Smooth muscle cell of the brain vasculature (primary cell): ENCODE measurements at regions not wholly inside any gene's neighbourhood (a gene's known extent, or its start where the extent isn't known, plus 50 kb on each side); places are given as distances from the start of the nearest gene placed in this dataset.

ENCODE experiments used
- DNase-seq: peaks from one replicate; pipeline ENCODE4 v3.0.0-alpha.2; 2012; ENCODE audit warnings: low read depth, low spot score

DNA sequence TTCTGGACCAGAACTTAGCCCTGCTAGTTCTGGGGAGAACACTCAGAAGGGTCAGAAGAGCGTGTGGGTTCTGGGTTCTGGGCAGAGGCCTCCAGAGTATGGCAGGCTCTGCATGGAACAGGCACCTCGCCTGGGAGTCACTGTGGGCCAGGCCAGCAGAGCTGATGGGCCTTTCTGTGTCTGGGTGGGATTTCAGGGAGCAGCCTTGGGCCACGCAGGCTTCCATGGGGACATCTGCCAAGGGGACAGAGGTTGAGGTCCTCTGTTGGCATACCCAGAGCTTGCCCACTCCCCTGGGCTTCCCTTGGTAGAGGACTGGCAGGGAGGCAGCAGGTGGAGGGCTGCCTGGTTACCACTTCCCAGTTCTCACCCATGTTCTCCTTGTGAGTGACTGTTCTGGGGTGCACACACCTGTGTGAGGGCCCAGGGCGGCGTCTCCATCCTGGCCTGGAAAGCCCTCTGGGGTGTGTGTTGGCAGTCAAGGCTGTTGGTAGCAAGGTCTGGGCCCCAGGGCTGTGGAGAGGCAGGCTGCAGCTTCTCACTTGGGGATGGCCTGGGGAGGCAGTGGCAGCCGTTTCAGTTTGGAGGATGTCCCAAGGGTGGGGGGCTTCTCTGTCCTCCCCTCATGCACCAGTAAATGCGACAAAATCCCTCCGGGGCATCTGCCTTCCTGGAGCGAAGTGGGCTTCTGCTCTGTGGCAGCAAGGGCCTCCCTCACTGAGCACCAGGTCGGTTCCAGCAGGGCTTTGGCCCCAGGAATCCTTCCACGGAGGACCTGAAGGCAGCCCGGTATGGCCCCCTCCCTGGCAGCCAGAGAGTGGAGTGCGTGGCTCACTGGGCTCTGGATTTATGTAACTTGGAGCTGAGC lies 74.6 kb upstream of the HDAC4 start:
- DNase-seq = no peak

DNA sequence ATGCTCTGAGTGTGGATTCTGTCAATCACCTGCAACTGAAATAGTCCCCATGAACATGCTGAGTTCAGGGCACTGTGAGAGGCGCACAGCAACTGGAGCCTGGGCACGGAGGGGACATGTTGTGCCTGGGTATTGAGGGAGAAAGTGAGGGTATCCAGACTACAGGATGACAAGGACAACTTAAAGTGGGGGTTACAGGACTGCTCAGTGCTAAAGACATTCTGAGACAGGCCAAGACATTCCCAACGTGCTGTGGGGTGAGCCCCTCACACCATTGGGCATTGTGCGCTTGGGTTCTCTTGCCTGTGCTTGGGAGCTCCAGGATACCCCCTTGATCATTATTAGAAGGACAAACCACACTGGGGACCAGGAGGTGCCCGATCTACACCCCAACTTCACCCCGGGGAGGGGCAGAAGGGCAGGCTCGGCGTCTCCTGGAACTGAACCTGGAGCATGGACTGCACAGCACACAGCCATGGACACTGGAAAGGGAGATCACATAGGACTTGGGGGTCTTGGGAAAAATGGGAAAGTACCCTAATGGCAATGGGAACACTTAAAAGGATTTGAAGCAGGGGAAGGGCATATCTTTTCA lies 72.5 kb upstream of the HDAC4 start:
- DNase-seq = no peak

DNA sequence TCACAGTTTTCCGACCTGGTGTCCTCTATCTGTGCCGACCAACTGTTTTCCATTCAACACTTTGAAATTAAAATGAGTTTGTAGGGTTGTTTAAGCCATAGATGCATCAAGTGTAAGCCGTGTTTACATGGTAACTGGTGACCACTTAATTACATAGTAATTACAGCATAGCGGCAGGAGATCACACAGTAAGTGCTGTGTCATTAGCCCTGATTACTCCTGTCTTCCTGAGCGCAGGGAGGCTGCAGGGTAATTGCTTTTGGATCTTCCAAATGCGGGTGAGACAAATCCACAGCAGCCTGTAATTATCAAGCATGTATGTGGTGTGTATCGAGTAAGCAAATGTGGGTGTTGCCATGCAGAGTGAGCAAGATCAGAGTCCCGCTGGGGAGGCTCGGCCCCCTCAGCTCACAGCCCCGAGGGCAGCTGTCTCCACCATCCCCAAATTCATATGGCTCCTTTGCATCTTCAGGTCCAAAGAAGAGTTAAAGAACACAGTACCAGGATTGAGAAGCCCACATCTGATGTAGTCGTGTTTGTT lies 71.5 kb upstream of the HDAC4 start:
- DNase-seq = no peak

DNA sequence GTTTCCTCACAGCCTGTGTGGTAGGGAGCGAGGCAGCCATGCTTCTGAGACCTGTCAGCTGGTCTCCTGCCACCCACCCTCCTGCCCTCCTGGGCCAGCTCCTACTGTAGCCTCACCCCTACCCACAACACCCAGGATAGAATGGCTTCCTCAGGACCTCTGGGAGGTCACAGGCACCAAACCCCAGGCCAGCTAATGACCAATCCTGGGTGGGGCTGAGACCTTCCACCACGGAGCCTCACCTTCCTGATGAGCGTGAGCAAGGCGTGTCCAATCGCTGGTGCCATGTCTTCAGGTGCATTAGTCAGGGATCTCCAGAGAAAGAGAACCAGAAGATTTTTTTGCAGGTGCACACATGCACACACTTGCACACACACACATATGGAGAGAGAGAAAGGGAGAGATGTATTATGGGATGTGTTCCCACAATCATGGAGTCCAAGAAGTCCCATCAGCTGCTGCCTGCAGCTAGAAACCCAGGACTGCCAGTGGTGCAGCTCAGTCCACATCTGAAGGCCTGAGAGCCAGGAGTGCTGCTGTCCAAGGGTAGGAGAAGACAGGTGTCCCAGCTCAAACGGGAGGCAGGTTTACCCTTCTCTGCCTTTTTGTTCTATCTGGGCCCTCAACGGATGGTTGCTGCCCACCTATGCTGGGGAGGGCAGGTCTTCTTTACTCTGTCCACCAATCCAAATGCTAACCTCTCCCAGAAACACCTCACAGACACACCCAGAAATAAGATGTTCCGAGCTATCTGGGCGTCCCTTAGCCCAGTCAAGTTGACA lies 70.4 kb upstream of the HDAC4 start:
- DNase-seq = no peak

DNA sequence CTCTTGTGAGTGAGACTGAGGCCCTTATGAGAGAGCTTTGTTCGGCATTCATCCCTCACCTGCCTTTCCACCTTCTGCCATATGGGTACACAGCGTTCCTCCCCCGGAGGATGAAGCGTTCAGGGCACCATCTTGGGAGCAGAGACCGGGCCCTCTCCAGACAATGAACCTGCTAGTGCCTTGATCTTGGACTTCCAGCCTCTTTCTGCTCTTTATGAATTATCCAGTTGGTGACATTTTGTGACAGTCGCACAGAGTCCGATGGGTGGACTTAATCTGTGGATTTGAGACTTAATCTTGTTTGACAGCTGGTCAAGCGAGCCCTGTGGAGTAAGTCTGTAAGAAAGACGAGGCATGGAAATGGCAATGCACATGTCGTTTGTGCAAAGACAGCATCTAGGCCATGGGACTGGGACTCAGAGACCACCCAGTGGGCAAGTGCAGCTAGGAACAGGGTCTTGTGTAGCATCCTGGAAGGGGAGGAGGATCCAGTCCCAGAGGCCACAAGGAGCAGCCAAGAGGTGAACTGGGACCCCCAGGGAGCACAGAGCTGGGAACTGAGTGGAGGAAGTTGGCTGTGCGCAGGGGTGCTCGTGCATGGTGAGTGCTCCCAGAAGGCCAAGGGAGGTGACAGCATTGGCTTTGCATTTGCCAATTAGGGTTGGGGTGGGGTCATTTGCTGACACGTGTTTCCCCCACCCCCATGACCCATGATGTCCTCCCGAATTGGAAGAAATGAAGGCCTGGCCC lies 69.5 kb upstream of the HDAC4 start:
- no peak for DNase-seq

DNA sequence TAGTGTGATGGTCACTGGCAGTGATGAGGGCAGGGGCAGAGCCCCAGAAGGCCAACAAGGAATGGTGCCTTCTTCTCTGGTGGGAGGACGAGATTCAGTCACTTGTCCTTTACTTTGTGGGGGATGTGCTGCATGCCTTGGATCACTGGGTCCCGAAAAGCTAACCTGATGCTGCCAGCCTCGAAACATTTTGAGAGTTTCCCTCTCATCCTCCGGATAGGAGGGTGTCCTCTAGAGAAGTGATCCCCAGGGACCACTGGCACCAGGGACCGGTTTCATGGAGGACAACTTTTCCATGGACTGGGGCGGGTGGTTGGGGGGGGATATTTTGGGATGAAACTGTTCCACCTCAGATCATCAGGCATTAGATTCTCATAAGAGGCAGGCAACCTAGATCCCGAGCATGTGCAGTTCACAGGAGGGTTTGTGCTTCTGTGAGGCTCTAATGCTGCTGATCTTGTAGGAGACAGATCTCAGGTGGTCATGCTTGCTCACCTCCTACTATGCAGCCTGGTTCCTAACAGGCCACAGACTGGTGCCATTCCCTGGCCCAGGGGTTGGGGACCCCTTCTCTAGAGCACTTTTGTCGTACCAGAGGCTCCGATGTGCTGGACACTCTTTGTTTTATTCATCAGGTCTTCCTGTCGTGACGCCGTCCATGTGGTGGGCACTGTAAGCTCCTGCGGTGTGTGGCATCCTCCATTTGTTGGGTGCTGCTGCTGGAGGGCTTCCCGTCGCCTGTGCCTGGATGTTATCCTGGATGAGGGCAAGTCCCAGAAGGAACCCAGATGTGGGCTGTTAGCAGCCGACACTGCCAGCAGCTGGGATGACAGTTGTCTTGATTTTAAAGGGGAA lies 68.5 kb upstream of the HDAC4 start:
- DNase-seq = no peak

DNA sequence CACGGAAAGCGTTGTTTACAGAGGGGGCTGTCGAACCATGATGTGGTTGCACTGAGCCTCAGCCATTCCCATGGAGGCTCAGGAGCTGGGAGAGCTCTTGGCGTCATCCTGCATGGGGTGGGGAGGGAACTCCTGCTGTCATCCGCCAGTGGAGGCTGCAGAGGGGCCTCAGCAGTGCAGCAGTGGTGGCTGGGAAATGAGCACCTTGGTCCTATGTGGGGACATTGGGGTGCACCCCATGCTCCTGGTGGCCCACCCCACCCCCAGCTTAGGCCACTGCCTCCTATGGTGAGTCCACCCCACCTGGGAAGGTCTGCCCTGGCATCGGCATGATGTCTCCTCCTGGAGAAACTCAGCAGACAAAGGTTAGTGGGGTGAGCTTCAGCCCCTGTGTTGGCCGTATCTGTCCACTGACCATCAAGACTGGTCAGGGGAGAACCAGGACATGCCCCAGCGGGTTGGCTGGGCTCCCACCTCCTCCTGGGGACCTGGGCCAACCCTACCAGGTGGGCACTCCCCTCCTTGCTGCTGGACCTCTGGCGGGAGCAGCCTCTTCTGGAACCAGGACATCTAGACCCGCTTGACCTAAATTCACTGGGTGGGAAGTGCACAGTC lies 67.8 kb upstream of the HDAC4 start:
- DNase-seq = no peak

DNA sequence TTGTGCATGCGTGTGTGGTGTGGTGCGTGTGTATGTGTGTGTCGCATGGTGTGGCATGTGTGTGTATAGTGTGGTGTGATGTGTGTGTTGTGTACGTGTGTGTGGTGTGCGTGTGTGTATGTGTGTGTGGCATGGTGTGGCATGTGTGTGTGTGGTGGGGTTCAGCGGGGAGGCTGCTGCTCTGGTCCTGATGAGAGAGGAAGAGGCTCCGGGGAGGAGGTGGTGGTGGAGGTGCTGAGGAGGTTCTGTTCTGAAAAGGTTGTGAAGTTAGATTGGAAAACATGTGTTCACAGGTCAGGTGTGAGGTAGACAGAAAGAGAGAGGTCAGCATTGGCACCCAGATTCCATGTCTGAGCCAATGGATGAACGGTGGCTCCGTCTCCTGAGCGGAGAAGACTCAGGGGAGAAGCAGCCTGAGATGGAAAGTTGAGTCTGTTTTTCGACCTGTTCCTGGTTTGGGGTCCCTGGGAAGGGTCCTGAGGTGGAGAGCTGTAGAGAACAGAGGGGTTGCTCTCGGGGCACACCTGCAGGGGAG lies 67.2 kb upstream of the HDAC4 start:
- no peak for DNase-seq

DNA sequence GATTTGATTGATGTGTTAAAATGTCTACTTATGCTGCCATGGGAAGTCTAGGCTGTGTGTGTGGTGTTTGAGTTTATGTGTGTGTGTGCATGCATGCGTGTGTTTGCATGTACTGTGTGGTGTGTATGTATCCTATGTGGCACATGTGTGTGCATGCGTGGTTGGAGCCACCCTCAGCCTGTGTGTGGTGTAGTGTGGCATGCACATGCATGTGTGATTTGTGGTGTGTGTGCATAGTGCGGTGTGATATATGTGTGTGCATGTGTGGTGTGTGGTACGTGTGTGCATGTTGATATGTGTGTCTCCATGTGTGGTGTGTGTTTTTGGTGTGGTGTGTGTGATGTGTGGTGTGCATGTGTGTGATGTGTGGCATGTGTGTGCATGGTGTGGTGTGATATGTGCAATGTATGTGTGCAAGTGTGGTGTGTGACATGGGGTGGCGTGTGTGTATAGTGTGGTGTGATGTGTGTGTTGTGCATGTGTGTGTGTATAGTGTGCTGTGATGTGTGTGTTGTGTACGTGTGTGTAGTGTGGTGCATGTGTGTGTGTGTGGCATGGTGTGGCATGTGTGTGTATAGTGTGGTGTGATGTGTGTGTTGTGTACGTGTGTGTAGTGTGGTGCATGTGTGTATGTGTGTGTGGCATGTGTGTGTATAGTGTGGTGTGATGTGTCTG lies 66.6 kb upstream of the HDAC4 start:
- no peak for DNase-seq

DNA sequence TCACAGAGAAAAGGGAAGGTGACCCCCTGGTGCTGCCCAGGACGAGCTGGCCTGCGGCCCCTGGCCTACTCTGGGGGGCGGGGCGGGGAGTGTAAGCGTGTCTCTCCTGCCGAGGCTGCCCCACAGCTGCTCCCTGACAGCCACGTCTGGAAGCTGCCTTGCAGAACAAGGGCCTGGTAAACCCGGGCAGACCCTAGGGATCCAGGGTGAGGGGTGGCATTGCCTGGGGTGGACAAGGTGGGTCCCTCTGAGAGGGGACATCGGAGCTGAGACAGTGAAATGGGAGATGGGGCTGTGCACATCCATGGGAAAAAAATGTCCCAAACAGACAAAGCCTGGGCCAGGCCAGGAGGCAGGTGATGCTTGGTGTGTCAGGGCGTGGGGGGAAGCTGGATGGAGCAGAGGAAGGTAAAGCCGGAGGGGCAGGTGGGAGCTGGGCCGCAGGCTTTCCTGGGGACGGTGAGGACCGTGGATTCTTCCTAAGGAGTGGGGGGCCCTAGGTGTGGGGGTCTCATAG lies 66.0 kb upstream of the HDAC4 start:
- no peak for DNase-seq

DNA sequence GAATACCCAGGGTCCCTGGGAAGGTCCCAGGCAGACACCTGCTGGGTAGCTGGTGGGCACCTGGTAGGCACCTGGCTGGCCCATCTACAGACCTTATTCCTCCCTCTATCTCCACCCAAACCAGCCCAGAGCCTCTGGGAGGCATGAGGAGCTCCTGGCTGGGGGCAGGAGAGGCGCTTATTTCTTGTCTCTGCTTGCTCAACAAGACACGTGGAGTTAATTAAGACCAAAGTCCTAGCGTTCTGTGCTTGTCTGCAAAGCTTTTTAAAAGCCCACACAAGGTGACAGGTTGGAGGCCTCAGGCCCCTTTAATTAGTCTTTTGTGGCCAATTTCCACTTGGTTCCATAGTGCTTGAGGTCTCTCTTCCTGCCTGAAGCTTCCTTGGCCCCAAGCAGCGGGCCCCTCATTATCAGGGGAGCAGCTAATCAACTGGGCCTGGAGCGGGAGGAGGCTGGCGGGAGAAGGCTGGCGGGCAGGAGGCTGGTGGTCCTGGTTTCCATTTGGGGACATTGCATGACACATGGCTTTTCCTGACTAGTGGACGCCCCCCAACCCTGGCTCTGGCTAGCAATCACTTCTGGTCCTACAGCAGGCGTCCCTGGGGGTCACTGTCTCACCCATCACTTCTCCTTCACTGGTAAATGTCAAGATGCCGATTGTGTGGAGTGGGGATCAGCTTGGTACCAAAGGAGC lies 65.4 kb upstream of the HDAC4 start:
- DNase-seq = no peak

DNA sequence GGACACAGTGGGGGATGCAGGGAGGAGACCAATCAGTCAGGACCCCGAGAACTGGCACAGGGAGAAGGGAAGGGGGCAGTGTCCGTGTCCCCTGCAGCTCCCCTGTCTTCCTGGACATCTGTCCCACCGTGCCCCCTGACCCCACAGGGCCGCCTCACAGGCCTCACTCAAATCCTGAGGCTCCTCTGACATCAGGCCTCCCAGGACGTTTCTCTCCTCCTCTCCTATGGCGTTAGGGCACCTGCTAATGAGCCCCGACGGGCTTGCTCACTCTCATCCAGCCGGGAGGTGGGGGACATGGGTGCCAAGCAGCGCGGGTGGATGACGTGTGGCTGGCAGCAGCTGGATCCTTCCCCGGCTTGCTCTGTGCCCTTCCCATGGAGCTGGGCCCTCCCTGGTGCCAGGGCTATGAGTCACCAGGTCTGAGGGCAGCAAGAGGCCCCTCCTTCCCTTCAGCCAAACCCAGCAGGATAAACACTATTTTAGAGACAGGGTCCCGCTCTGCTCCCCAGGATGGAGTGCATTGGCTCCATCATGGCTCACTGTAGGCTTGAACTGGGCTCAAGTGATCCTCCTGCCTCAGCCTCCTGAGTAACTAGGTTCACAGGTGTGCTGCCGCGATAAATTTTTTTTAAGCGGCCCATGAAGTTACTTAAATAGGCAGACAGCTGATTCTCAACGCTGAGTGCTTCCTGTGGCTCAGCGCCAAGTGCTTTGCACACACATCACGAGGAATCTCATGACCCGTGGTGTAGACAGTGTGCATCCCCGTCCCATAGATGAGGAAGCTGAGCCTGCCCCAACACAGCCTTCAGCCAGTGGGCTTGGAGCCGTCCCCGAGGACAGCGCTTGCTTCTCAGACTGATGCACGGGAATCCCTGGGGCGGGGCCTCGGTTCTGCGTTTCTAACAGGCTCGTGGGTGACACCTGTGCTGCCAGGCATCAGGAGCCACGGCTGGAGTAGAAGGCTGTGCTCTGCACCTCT lies 64.5 kb upstream of the HDAC4 start:
- DNase-seq = no peak

DNA sequence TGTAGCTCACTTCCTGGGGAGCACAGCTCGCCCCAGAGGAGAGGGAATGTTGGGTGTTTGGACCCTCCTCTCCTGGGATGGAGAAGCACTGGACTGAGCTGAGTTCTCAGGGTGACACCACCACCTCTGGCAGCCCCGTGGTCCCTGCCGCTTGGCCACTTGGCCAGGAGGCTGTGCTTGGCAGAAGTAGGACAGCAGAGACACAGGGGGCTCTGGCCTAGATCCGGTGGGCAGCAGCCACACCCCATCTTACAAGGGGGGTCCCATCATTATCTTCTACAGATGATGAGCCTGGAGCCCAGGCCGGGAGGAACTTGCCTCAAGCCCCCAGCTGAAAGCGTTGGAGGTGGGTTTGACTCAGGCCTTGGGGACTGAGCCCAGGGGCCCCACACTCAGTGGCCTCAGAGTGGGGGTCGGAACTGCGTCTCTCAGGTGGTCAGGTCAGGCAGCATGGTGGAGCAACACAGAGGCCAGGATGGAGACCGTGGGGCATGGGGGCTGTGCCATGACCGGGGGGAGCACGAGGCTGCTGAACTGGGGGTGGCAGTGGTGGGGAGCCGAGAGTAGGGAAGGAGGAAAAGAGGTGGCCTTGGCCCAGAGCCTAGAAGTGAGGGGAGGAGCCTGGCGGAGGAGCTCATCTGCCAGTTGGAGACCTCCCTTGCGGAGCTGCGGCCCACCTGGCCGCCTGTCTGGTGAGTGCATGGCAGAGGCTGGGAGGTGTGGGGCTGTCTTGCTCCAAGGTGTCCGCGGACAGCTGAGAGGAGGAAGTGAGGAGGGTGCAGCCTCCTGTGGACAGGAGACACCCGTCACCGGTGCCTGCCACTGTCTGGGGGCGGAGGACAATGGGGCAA lies 63.6 kb upstream of the HDAC4 start:
- DNase-seq = no peak

DNA sequence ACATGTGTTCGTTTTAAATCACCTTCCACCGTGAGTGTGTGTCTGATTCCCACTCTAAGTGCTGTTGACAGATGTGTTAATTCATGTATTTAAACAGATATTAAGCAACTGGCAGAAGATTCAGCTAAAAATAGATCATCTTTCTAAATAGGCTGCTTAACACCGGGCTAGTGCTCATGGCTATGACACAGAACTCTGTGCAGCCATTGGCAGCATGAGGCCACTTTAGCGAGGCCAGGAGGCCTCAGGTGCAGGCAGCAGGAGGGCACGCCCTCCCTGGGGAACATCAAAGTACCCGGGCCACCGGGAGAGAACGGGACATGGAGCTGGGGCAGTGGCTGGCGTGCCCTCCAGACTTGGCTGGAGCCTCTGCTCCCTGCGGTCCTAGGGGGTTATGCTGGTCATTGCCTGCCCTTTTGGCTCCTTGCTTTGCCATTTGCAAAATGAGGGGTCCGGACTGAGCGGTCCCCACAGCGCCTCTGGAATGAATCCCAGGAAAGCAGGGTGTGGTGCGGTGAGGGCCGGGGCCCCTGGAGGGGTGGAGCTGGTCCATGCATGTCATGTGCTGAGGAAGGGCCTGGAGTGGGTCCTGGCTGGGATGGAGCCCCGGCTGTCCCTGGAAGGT lies 62.8 kb upstream of the HDAC4 start:
- DNase-seq = no peak

DNA sequence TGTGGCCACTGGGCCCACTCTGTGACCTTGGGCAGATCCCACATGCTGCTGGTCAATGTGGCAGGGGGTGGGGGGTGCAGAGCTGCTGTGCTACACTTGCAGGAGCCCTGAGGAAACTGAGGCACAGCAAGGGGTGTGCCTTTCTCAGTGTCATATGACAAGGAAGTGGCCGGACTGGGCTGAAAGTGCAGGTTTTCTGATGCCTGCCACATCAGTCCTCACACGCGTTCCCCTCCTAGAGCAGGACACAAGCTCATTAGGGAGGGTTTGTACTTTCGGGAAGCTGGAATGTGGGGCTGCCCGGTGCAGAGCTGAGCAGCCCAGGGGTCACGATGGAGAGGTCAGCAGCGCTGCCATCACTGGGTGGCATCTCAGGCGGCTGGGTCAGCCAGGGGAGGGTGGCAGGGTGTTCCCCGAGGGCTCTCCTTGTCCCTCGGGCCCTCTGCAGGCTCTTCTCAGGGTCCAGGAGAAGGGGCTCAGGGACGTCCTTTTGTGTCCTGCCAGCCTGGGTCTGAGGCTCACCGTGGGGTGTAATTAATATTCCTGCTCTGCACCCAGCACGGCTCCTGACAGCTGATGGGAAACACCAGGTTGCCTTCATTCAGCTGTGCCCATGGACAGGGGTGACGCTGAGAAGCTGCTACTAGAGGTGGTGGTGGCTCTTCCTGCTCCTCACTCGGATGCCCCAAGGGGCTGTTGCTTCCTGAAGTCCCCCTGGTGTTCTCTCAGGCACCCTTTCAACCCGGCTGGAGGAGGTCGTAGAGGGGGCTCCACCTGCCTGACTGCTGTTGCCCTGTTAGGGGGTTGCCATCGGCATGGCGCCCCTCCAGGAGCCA lies 62.1 kb upstream of the HDAC4 start:
- DNase-seq = no peak
